GM12891 (cell line): ENCODE measurements at regions not wholly inside any gene's neighbourhood (a gene's known extent, or its start where the extent isn't known, plus 50 kb on each side); places are given as distances from the start of the nearest gene placed in this dataset.

Source experiments
- PAX5 ChIP-seq: IDR thresholded peaks from 2 replicates; pipeline ENCODE4 v1.6.1; 2011; ENCODE audit warnings: low read length, moderate library complexity, mild to moderate bottlenecking; ENCODE audit not compliant: insufficient read depth, severe bottlenecking
- POLR2A ChIP-seq: IDR thresholded peaks from 2 replicates; pipeline ENCODE4 v1.6.1; 2011; ENCODE audit warnings: low read depth, low read length, control low read depth
- POLR2AphosphoS5 ChIP-seq: IDR thresholded peaks from 2 replicates; pipeline ENCODE4 v1.6.1; 2011; ENCODE audit warnings: low read depth, low read length, control low read depth
- POU2F2 ChIP-seq: IDR thresholded peaks from 2 replicates; pipeline ENCODE4 v1.6.1; 2011; ENCODE audit warnings: low read depth, mild to moderate bottlenecking, control low read depth, low read length, moderate library complexity
- TAF1 ChIP-seq: IDR thresholded peaks from 2 replicates; pipeline ENCODE4 v1.6.1; 2011; ENCODE audit warnings: low read depth, low read length, control low read depth

- TF ChIP-seq POLR2A = no peak
- no peak for TF ChIP-seq POLR2AphosphoS5
- TF ChIP-seq TAF1 = no peak
- no peak for TF ChIP-seq PAX5
- no peak for TF ChIP-seq POU2F2
These were observed 715.7 kb downstream of the KCTD8 start for GRCh38 chr4:43732829-43733426.
